ENCODE measurements at regions not wholly inside any gene's neighbourhood (a gene's known extent, or its start where the extent isn't known, plus 50 kb on each side); places are given as distances from the start of the nearest gene placed in this dataset.

DNA sequence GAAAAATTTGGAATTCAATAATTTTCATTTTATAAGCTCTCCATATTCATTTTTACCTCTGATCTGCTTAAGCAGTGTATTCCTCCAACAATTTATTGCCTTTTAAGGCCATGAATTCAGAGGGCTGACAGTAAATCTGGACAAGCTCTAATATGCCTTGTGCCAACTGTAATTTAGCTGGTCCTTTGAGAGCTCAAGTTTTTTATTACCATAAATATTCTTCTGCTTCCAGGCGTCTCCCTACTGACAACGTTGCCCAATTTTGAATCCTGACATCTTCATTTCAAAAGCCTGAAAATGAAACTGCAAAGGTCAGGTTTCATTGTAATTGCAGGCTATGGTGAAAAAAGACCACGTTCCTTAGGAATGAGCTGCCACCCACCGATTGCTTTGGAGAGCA lies 95.8 kb upstream of the GEMIN8 start:
- Histone ChIP-seq H3K4me1 (ENCODE audit: control insufficient read depth, insufficient read depth, low read length) (no peaks in the 10 kb centered on the region), H3K4me2 (ENCODE audit: control insufficient read depth, insufficient read depth) (no peak overlapping the region), H3K4me3 (no peak overlapping the region), H2AFZ (ENCODE audit: control insufficient read depth, low read depth, low read length) (no peak overlapping the region), H3K27me3 (replicated peaks in 1 of 2; ENCODE audit: control insufficient read depth in 2 of 2, insufficient read depth in 2 of 2, low read length in 1 of 2) (no peaks in the 10 kb centered on the region), H3K9ac (ENCODE audit: control insufficient read depth, insufficient read depth, low read length) (no peak overlapping the region), H3K27ac (ENCODE audit: control insufficient read depth, insufficient read depth) (no peak overlapping the region), H3K79me2 (ENCODE audit: control insufficient read depth, insufficient read depth, low read length) (no peaks in the 10 kb centered on the region), H3K36me3 (ENCODE audit: control insufficient read depth in 2 of 2, insufficient read depth in 2 of 2, low read length in 1 of 2) (no peaks in the 10 kb centered on the region), H4K20me1 (ENCODE audit: control insufficient read depth, insufficient read depth) (no peaks in the 10 kb centered on the region), H3K9me3 (replicated peaks; ENCODE audit: control insufficient read depth, insufficient read depth, low read length) (no peaks in the 10 kb centered on the region)
- in situ Hi-C loops (cut with MboI) (no loop called here), intact Hi-C loops (cut with micrococcal nuclease; ENCODE audit: unreplicated experiment) (no loop called here)
- ChIA-PET SMC1A (ENCODE audit: uncharacterized antibody, unreplicated experiment) (no interaction called here), CTCF (no interaction called here), RAD21 (ENCODE audit: unreplicated experiment) (no interaction called here), POLR2A (no interaction called here)
- FAIRE-seq, result no peak
- DNase-seq (ENCODE audit: low read depth, low spot score), result no peak
- TF ChIP-seq EZH2 (IDR thresholded peaks at IDR 0.05; ENCODE audit: borderline replicate concordance, control insufficient read depth, low read depth, low read length) (no peak), RFX5 (IDR thresholded peaks at IDR 0.05; ENCODE audit: low read depth, low read length) (no peak), ESRRA (IDR thresholded peaks at IDR 0.05; ENCODE audit: low read length) (no peak), HDAC6 (IDR thresholded peaks at IDR 0.05; ENCODE audit: unreplicated experiment) (no peak), KLF5 (IDR thresholded peaks at IDR 0.05; ENCODE audit: partially characterized antibody) (no peak), SUZ12 (IDR thresholded peaks at IDR 0.05; ENCODE audit: unreplicated experiment) (no peak), YY1 (IDR thresholded peaks at IDR 0.05; ENCODE audit: low read depth, low read length) (no peak), ZNF622 (IDR thresholded peaks at IDR 0.05) (no peak), POLR2AphosphoS5 (IDR thresholded peaks at IDR 0.05; ENCODE audit: low read length) (no peak), KDM1A (IDR thresholded peaks at IDR 0.05; ENCODE audit: borderline replicate concordance) (no peak), SIX5 (IDR thresholded peaks at IDR 0.05; ENCODE audit: low read depth, low read length, severe bottlenecking) (no peak), FOS (IDR thresholded peaks at IDR 0.05; ENCODE audit: borderline replicate concordance, extremely low read depth, insufficient read length) (no peak), HDAC2 (IDR thresholded peaks at IDR 0.05) (no peak)
- TF ChIP-seq, protein P1, sequence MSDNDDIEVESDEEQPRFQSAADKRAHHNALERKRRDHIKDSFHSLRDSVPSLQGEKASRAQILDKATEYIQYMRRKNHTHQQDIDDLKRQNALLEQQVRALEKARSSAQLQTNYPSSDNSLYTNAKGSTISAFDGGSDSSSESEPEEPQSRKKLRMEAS (IDR thresholded peaks at IDR 0.05; ENCODE audit: low read depth, low read length), result no peak
- TF ChIP-seq, protein P2, sequence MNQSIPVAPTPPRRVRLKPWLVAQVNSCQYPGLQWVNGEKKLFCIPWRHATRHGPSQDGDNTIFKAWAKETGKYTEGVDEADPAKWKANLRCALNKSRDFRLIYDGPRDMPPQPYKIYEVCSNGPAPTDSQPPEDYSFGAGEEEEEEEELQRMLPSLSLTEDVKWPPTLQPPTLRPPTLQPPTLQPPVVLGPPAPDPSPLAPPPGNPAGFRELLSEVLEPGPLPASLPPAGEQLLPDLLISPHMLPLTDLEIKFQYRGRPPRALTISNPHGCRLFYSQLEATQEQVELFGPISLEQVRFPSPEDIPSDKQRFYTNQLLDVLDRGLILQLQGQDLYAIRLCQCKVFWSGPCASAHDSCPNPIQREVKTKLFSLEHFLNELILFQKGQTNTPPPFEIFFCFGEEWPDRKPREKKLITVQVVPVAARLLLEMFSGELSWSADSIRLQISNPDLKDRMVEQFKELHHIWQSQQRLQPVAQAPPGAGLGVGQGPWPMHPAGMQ (IDR thresholded peaks at IDR 0.05; ENCODE audit: borderline replicate concordance), result no peak
- TF ChIP-seq, protein P3, sequence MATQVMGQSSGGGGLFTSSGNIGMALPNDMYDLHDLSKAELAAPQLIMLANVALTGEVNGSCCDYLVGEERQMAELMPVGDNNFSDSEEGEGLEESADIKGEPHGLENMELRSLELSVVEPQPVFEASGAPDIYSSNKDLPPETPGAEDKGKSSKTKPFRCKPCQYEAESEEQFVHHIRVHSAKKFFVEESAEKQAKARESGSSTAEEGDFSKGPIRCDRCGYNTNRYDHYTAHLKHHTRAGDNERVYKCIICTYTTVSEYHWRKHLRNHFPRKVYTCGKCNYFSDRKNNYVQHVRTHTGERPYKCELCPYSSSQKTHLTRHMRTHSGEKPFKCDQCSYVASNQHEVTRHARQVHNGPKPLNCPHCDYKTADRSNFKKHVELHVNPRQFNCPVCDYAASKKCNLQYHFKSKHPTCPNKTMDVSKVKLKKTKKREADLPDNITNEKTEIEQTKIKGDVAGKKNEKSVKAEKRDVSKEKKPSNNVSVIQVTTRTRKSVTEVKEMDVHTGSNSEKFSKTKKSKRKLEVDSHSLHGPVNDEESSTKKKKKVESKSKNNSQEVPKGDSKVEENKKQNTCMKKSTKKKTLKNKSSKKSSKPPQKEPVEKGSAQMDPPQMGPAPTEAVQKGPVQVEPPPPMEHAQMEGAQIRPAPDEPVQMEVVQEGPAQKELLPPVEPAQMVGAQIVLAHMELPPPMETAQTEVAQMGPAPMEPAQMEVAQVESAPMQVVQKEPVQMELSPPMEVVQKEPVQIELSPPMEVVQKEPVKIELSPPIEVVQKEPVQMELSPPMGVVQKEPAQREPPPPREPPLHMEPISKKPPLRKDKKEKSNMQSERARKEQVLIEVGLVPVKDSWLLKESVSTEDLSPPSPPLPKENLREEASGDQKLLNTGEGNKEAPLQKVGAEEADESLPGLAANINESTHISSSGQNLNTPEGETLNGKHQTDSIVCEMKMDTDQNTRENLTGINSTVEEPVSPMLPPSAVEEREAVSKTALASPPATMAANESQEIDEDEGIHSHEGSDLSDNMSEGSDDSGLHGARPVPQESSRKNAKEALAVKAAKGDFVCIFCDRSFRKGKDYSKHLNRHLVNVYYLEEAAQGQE (IDR thresholded peaks at IDR 0.05; ENCODE audit: low read depth, low read length), result no peak
- TF ChIP-seq, protein P4, sequence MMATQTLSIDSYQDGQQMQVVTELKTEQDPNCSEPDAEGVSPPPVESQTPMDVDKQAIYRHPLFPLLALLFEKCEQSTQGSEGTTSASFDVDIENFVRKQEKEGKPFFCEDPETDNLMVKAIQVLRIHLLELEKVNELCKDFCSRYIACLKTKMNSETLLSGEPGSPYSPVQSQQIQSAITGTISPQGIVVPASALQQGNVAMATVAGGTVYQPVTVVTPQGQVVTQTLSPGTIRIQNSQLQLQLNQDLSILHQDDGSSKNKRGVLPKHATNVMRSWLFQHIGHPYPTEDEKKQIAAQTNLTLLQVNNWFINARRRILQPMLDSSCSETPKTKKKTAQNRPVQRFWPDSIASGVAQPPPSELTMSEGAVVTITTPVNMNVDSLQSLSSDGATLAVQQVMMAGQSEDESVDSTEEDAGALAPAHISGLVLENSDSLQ (IDR thresholded peaks at IDR 0.05), result no peak
- BruUV-seq (replicated peaks), result no TSS peak
- no peak for ATAC-seq
- WGBS (ENCODE audit: insufficient coverage, insufficient replicate concordance, low lambda C conversion rate, missing lambda C conversion rate), result 20% methylated on average over 4 of the region's 4 CpGs

Measured in GM12878 (cell line).